HG03558 (cell line): ENCODE measurements at regions not wholly inside any gene's neighbourhood (a gene's known extent, or its start where the extent isn't known, plus 50 kb on each side); places are given as distances from the start of the nearest gene placed in this dataset.

Experiments used
- ATAC-seq: cut with Tn5 transposase; IDR thresholded peaks from one replicate; pipeline ENCODE4 v1.9.1; 2021; ENCODE audit warnings: moderate number of reproducible peaks; ENCODE audit not compliant: unreplicated experiment; ENCODE audit errors: extremely low read depth

DNA sequence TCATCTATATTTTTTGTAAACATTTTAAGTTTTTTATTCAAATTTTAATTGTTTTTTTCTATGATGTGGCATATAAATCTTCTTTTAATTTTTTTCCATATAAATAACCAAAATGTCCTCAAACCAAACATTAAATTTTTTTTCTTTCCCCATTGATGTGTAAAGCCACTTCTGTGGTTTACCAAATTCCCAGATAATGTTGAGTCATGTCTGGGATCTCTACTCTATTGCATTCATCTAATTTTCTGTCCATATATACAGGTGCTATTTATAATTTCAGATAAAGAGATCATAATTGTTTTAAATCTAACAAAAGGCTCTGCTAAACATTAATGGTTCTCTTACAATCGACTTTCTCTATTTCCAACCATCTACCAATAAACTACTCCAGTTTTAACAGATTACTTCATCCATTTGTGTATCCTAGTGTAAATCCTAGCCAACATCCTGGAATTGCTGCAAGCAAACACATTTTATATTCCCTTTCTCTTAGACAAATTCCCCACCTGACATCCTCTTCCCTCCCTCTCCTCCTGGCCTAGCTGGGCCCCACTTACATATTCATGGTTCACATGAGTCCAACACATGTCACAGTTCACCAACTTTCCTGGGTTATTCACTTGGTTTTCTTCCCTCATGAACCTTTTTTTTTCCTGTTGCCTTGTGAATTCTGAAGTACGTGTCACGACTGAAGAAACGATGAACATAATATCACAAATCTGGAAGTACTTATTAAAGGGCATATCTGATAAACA is 368.0 kb upstream of the AGTR1 start:
- ATAC-seq, result no peak

- ATAC-seq, result no peak
Observed at GRCh38 chr3:148330542-148330941, 367.2 kb upstream of the AGTR1 start.

- ATAC-seq, result no peak
Observed at GRCh38 chr3:148331081-148331846, 366.4 kb upstream of the AGTR1 start.

GRCh38 chr3:148332509-148332908 is 365.2 kb upstream of the AGTR1 start:
- no peak for ATAC-seq

- ATAC-seq, result no peak
Observed at GRCh38 chr3:148333091-148333490, 364.6 kb upstream of the AGTR1 start.

DNA sequence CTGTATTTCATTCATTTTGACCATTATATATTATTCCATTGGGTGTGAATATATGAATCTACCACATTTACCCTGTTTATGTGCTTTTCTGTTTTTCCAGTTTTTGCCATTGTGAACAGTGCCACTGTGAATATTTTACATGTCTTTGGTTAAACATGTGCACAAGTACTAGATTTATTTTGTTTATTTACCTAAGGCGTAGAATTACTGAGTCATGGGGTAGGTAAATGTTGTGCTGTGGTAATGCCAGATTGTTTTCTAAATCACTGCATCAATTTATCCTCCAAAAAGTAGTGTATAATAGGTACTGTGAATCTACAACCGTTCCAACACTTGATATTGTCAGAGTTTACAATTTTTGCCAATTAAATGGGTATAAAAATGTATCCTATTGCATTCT is 362.1 kb upstream of the AGTR1 start:
- no peak for ATAC-seq

GRCh38 chr3:148343416-148343815 is 354.3 kb upstream of the AGTR1 start:
- ATAC-seq, result no peak

- ATAC-seq, result no peak
Observed at GRCh38 chr3:148344521-148344920, 353.2 kb upstream of the AGTR1 start.

GRCh38 chr3:148360051-148360450 is 337.7 kb upstream of the AGTR1 start:
- ATAC-seq, result no peak

- ATAC-seq, result no peak
Observed at GRCh38 chr3:148366743-148367410, 330.8 kb upstream of the AGTR1 start.

DNA sequence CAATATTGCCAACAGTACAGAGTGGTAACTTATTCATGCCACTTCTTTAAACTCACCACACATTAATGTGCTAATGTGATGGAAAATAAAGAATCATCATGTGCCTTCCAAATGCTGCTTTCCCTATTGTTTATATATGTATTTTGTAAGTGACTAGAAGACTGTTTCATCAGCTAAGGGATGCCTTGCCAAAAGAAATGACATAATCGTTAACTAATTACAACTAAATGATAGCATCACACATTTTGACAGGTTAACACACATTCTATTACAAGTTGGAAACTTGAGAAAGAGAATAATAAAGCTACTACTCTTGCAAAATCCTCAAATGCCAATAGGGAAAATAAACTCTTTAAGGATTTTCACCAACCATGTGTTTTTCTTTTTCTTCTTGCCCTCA is 329.9 kb upstream of the AGTR1 start:
- no peak for ATAC-seq

DNA sequence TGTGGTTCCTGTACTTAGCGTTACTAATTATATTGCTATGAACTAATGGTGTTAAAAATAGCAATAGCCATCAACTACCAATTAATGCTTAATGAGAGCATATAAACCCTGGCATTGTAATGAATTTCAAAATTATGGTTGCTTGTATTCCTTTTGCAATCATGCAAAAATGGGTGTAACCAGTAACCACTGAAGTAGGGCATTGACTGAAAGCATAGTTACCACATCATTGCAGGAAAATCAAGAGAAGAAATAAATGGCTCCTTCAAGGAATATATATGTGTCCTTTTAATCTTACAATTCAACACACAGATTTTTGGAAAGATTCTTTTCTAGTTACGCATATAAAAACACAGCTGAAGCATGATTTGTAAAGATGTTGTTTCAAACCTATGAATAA is 328.3 kb upstream of the AGTR1 start:
- no peak for ATAC-seq

DNA sequence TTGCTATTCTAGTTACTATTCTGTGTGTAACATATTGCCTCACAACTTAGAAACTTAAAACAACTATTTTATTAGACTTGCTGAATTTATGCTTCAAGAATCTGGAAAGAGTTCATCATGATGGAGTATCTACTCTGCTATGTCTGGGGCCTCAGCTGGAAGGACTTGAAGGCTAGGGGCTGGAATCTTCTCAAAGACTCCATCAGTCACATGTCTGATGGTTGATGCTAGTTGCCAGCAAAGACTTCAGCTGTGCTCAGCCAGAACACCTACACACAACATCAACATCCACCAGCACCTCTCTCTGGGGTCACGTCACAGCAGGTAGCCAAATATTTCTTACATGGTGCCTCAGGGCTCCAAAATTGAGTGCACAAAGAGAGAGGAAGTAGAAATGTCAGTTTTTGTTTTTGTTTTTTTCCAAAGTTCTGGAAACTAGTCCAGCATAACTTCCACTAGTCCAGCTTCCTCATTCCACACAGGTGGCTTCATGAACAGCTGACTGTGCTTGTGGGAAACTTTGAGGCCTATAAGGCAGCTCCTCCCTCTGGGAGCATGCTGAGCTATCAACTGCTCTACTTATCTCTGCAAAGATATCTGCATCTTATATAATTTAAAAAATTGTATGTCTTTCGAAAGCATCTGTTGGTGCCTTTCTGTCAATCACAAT is 325.4 kb upstream of the AGTR1 start:
- ATAC-seq, result no peak

GRCh38 chr3:148373961-148374360 is 323.7 kb upstream of the AGTR1 start:
- no peak for ATAC-seq

DNA sequence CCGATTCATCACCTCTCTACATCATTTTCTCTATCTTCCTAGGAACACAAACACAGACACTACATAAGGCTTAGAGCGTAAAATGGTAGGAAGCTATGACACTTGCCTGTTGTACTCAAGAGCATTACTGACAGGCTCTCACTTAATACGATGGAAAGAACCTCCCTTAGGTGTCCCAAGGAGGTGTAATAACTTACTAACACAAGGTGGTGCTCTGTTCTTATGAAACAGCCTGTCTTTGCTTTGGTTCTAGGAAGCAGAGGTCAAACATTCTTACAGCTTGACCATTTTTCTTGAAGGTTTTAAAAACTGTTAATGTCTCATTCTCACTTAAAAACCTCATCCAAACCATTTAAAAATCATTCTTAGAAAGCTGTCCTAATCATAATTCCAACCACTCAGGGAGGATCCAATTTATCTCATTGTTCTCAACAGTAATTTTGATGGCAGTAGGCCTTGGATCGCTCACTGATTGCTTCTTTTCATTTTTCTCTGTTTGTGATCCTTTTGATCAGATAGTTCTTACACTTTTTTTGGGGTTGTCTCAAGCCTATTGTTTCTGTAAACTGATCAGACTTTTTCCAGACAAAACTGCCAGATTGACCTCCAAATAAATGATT is 317.8 kb upstream of the AGTR1 start:
- peak; percentile 84 for ATAC-seq

GRCh38 chr3:148381051-148381450 is 316.7 kb upstream of the AGTR1 start:
- no peak for ATAC-seq

DNA sequence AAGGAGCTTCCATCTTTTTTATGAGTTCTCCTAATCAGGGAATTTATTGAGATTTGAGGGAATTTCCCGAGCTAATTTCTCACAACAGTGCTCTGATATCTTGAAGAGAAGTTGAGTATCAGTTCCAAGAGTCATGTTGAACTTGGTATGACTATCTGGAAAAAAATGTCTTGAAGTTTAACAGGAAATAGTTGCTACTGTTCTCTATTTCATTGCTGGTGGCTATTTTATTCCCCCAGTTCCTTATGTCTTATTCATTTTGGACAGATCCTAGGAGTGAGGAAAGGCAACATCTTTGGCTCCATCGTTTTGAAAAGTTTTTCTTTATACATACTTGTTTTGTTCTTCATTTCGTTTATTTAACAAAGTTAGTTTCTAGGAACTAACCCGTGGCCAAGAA is 307.8 kb upstream of the AGTR1 start:
- ATAC-seq, result no peak

DNA sequence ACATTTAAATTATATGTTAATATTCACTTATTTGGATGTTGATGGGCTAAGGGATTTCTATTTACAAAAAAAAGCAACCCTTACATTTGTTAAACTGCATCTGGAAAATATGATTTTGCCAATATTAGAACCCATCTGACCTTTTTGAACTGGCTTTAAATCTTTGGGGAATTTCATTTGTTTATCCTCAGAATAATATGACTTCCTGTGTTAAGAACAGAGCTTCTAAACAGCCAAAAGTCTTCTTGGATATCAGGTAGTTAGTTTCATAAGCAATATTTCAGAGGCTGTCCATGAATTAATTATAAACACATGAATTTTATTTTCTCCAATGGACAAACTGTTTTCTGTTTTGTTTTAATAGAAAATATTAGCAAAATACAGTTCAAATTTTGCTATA is 301.9 kb upstream of the AGTR1 start:
- ATAC-seq, result no peak

GRCh38 chr3:148400754-148401153 is 296.9 kb upstream of the AGTR1 start:
- ATAC-seq, result no peak

GRCh38 chr3:148408667-148409066 is 289.0 kb upstream of the AGTR1 start:
- ATAC-seq, result no peak
